Trophoblast cell (in vitro differentiated cells and primary cell): ENCODE measurements at regions not wholly inside any gene's neighbourhood (a gene's known extent, or its start where the extent isn't known, plus 50 kb on each side); places are given as distances from the start of the nearest gene placed in this dataset.

Experiments
- DNase-seq, 2 donors: peaks; one replicate each; pipeline ENCODE4 v3.0.0-alpha.2; 2016
- H2AFZ ChIP-seq: 2 replicates; pipeline ENCODE4 v1.6.1; 2013; ENCODE audit warnings: low read length, moderate library complexity, mild to moderate bottlenecking; ENCODE audit not compliant: insufficient read depth, poor library complexity
- H2AK5ac ChIP-seq: 2 replicates; pipeline ENCODE4 v1.6.1; 2013; ENCODE audit warnings: mild to moderate bottlenecking, low read length
- H2BK120ac ChIP-seq: 2 replicates; pipeline ENCODE4 v1.6.1; 2013; ENCODE audit warnings: low read length, mild to moderate bottlenecking, moderate library complexity; ENCODE audit not compliant: insufficient read depth, poor library complexity
- H2BK12ac ChIP-seq: 2 replicates; pipeline ENCODE4 v1.6.1; 2013; ENCODE audit warnings: mild to moderate bottlenecking, low read length, moderate library complexity
- H2BK5ac ChIP-seq: 2 replicates; pipeline ENCODE4 v1.6.1; 2013; ENCODE audit warnings: low read length, low read depth, moderate library complexity, mild to moderate bottlenecking; ENCODE audit not compliant: poor library complexity
- H3K14ac ChIP-seq: 2 replicates; pipeline ENCODE4 v1.6.1; 2013; ENCODE audit warnings: mild to moderate bottlenecking, low read length
- H3K18ac ChIP-seq: 2 replicates; pipeline ENCODE4 v1.6.1; 2013; ENCODE audit warnings: mild to moderate bottlenecking, low read length
- H3K23ac ChIP-seq: 2 replicates; pipeline ENCODE4 v1.6.1; 2013; ENCODE audit warnings: low read length
- H3K27ac ChIP-seq: 2 replicates; pipeline ENCODE4 v1.5.1; 2013; ENCODE audit warnings: low read depth, mild to moderate bottlenecking, inconsistent platforms, low read length, moderate library complexity
- H3K27me3 ChIP-seq: 2 replicates; pipeline ENCODE4 v1.6.1; 2013; ENCODE audit warnings: inconsistent platforms, mild to moderate bottlenecking, low read length, moderate library complexity; ENCODE audit not compliant: insufficient read depth
- H3K36me3 ChIP-seq, 2 experiments: 1 replicate in 1 of 2; 2 replicates in 1 of 2; pipeline ENCODE4 v1.6.1; 2013; ENCODE audit warnings: low read length in 2 of 2, mild to moderate bottlenecking in 2 of 2, moderate library complexity in 1 of 2; ENCODE audit not compliant: insufficient read depth in 2 of 2, control insufficient read depth in 1 of 2
- H3K4ac ChIP-seq: 2 replicates; pipeline ENCODE4 v1.6.1; 2013; ENCODE audit warnings: low read depth, mild to moderate bottlenecking, low read length, moderate library complexity
- H3K4me1 ChIP-seq, 2 experiments: 1 replicate in 1 of 2; 2 replicates in 1 of 2; pipeline ENCODE4 v1.6.1; 2013; ENCODE audit warnings: low read length in 2 of 2, mild to moderate bottlenecking in 2 of 2, moderate library complexity in 1 of 2; ENCODE audit not compliant: insufficient read depth in 2 of 2, control insufficient read depth in 1 of 2
- H3K4me2 ChIP-seq: 2 replicates; pipeline ENCODE4 v1.6.1; 2013; ENCODE audit warnings: inconsistent platforms, mild to moderate bottlenecking, low read length, moderate library complexity
- H3K4me3 ChIP-seq: 2 replicates; pipeline ENCODE4 v1.5.1; 2013; ENCODE audit warnings: mild to moderate bottlenecking, low read depth, low read length, inconsistent platforms
- H3K79me1 ChIP-seq: one replicate; pipeline ENCODE4 v1.6.1; 2013; ENCODE audit warnings: low read length
- H3K79me2 ChIP-seq: 2 replicates; pipeline ENCODE4 v1.6.1; 2013; ENCODE audit warnings: low read length, mild to moderate bottlenecking; ENCODE audit not compliant: control insufficient read depth, insufficient read depth, poor library complexity
- H3K9ac ChIP-seq: 2 replicates; pipeline ENCODE4 v1.6.1; 2013; ENCODE audit warnings: mild to moderate bottlenecking, low read length
- H3K9me3 ChIP-seq: 2 replicates; pipeline ENCODE4 v1.6.1; 2013; ENCODE audit warnings: low read depth, mild to moderate bottlenecking, control low read depth, inconsistent platforms, low read length; ENCODE audit not compliant: insufficient read depth
- H4K12ac ChIP-seq: 2 replicates; pipeline ENCODE4 v1.6.1; 2013; ENCODE audit warnings: low read depth, mild to moderate bottlenecking, low read length, moderate library complexity
- H4K8ac ChIP-seq: 2 replicates; pipeline ENCODE4 v1.6.1; 2013; ENCODE audit warnings: low read depth, mild to moderate bottlenecking, low read length, moderate library complexity
- H4K91ac ChIP-seq: one replicate; pipeline ENCODE4 v1.6.1; 2013; ENCODE audit warnings: low read depth, mild to moderate bottlenecking, low read length, moderate library complexity
- WGBS: extraction: QIAGEN DNeasy Blood & Tissue Kit; methylation state at CpG from one replicate; pipeline ENCODE4 v1.1.7; 2013; ENCODE audit warnings: missing lambda C conversion rate; ENCODE audit not compliant: insufficient read length, insufficient coverage; ENCODE audit errors: extremely low coverage; 5-methylcytosine and 5-hydroxymethylcytosine counted together

GRCh38 chr19:28608292-28608691 lies 604.7 kb downstream of the UQCRFS1 start:
- no peaks in the 10 kb centered on the region for H3K27me3 ChIP-seq
- H2BK5ac ChIP-seq: no peak overlapping the region
- no peak for DNase-seq
- no CpG with 5 or more reads among the region's 4 CpGs for WGBS
- H4K8ac ChIP-seq: no peak overlapping the region
- H3K9ac ChIP-seq: no peak overlapping the region
- no peak overlapping the region for H3K4me2 ChIP-seq
- H3K79me2 ChIP-seq: no peaks in the 10 kb centered on the region
- no peaks in the 10 kb centered on the region for H3K4me1 ChIP-seq
- no peak overlapping the region for H3K23ac ChIP-seq
- peaks cover 6 to 7% of the 10 kb centered on the region in 2 experiments for H3K36me3 ChIP-seq
- H4K91ac ChIP-seq: no peak overlapping the region
- no peaks in the 10 kb centered on the region for H3K79me1 ChIP-seq
- peaks cover 7% of the 10 kb centered on the region for H3K9me3 ChIP-seq
- no peak overlapping the region for H4K12ac ChIP-seq
- no peak overlapping the region for H3K4me3 ChIP-seq
- H3K4ac ChIP-seq: no peak overlapping the region
- no peak overlapping the region for H2AFZ ChIP-seq
- H3K18ac ChIP-seq: no peak overlapping the region
- H2BK12ac ChIP-seq: no peak overlapping the region
- no peak overlapping the region for H3K27ac ChIP-seq
- no peak overlapping the region for H2AK5ac ChIP-seq
- H2BK120ac ChIP-seq: no peak overlapping the region
- H3K14ac ChIP-seq: no peak overlapping the region

DNA sequence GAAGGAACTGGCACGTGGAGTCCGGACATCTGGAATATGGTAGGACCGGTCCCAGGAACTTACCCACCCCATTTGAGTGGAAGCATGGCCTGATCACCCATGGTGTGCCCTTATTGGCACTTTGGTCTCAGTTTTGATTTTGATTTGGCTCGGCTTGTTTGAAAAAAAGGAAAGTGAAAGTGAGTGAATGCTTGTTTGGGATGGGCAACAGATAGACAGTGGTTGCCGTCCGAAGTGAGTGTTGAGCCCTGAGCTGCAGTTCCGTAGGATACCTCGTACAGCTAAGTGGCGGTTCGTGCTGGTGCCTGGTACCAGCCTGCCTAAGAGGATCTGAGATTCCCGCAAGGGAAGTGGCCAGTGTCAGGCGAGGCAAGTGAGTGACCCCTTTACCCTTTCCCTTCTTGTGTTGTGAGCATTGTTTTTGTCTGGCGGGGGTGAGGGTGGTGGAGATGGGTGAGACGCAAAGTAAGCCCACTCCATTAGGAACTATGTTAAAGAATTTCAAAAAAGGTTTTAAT lies 605.8 kb downstream of the UQCRFS1 start:
- Histone ChIP-seq H3K36me3 (peaks cover 6 to 7% of the 10 kb centered on the region in 2 experiments), H2BK12ac (no peak overlapping the region), H2AFZ (no peak overlapping the region), H3K4me3 (no peak overlapping the region), H3K23ac (no peak overlapping the region), H3K4me2 (no peak overlapping the region), H3K4me1 (no peaks in the 10 kb centered on the region), H3K9me3 (peaks cover 7% of the 10 kb centered on the region), H3K27me3 (no peaks in the 10 kb centered on the region), H3K9ac (no peak overlapping the region), H3K27ac (no peak overlapping the region), H4K91ac (no peak overlapping the region), H3K4ac (no peak overlapping the region), H4K8ac (no peak overlapping the region), H3K79me1 (no peaks in the 10 kb centered on the region), H3K18ac (no peak overlapping the region), H2BK120ac (no peak overlapping the region), H3K79me2 (no peaks in the 10 kb centered on the region), H2AK5ac (no peak overlapping the region), H3K14ac (no peak overlapping the region), H2BK5ac (no peak overlapping the region), H4K12ac (no peak overlapping the region)
- no CpG with 5 or more reads among the region's 14 CpGs for WGBS
- no peak for DNase-seq

DNA sequence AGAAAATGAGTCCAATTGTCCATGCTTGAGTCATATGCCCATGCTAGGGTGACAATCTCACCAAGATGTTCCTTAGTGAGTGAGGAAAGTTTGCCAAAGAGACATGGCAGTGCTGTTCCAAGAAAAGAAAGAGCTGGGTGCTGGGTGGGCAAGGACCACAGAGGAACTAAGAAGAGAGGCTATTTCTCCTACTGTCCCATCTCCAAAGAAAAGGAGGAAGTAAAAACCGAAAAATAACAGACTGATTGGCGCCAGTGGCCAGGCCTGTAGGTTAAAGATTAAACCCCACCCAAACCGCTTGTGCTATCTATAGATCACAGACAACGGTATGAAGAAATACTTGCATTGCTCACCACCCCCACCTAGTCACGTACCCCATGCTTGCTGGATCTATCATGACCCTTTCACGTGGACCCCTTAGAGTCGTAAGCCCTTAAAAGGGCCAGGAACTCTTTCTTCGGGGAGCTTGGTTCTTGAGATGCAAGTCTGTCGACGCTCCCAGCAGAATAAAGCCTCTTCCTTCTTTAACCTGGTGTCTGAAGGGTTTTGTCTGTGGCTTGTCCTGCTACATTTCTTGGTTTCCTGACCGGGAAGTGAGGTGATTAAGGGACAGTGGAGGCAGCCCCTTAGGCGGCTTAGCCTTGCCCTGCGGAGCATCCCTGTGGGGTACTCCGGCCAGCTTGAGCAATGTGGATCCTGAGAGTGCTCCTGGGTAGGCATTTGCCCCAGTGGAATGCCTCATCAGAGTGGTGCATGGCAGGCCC lies 606.5 kb downstream of the UQCRFS1 start:
- no peak overlapping the region for H3K23ac ChIP-seq
- H2BK120ac ChIP-seq: no peak overlapping the region
- H4K8ac ChIP-seq: no peak overlapping the region
- H3K18ac ChIP-seq: no peak overlapping the region
- no peak overlapping the region for H2BK5ac ChIP-seq
- H2AFZ ChIP-seq: no peak overlapping the region
- no peak overlapping the region for H4K12ac ChIP-seq
- H3K14ac ChIP-seq: no peak overlapping the region
- WGBS: no CpG with 5 or more reads among the region's 14 CpGs
- H3K4me1 ChIP-seq: no peaks in the 10 kb centered on the region
- no peak for DNase-seq
- H3K9ac ChIP-seq: no peak overlapping the region
- H3K27ac ChIP-seq: no peak overlapping the region
- H3K27me3 ChIP-seq: no peaks in the 10 kb centered on the region
- peaks cover 6 to 7% of the 10 kb centered on the region in 2 experiments for H3K36me3 ChIP-seq
- peaks cover 7% of the 10 kb centered on the region for H3K9me3 ChIP-seq
- no peak overlapping the region for H4K91ac ChIP-seq
- no peak overlapping the region for H3K4me3 ChIP-seq
- no peak overlapping the region for H3K4ac ChIP-seq
- no peaks in the 10 kb centered on the region for H3K79me1 ChIP-seq
- no peak overlapping the region for H3K4me2 ChIP-seq
- H2BK12ac ChIP-seq: no peak overlapping the region
- H3K79me2 ChIP-seq: no peaks in the 10 kb centered on the region
- no peak overlapping the region for H2AK5ac ChIP-seq

- no peak overlapping the region for H3K4me3 ChIP-seq
- H3K9me3 ChIP-seq: peaks cover 7% of the 10 kb centered on the region
- H3K79me2 ChIP-seq: no peaks in the 10 kb centered on the region
- H3K4me2 ChIP-seq: no peak overlapping the region
- no peaks in the 10 kb centered on the region for H3K79me1 ChIP-seq
- no peak overlapping the region for H3K23ac ChIP-seq
- no peak overlapping the region for H4K8ac ChIP-seq
- no peak overlapping the region for H3K27ac ChIP-seq
- H2AFZ ChIP-seq: no peak overlapping the region
- H2BK5ac ChIP-seq: no peak overlapping the region
- H3K14ac ChIP-seq: no peak overlapping the region
- H2BK120ac ChIP-seq: no peak overlapping the region
- no CpG with 5 or more reads among the region's 8 CpGs for WGBS
- H4K91ac ChIP-seq: no peak overlapping the region
- no peak overlapping the region for H4K12ac ChIP-seq
- H3K18ac ChIP-seq: no peak overlapping the region
- H3K4me1 ChIP-seq: no peaks in the 10 kb centered on the region
- no peak overlapping the region for H2AK5ac ChIP-seq
- no peaks in the 10 kb centered on the region for H3K27me3 ChIP-seq
- no peak overlapping the region for H3K9ac ChIP-seq
- peak in 1 of 2 donors; percentile 30 for DNase-seq
- no peak overlapping the region for H2BK12ac ChIP-seq
- H3K4ac ChIP-seq: no peak overlapping the region
- H3K36me3 ChIP-seq: peaks cover 6 to 7% of the 10 kb centered on the region in 2 experiments
These were observed 607.3 kb downstream of the UQCRFS1 start for GRCh38 chr19:28605501-28606268.
